A673 (cell line): ENCODE measurements at regions not wholly inside any gene's neighbourhood (a gene's known extent, or its start where the extent isn't known, plus 50 kb on each side); places are given as distances from the start of the nearest gene placed in this dataset.

Experiments used
- CTCF ChIP-seq: fragments of 300-800, 200-600 bp; sonication (generic); conservative IDR thresholded peaks from 2 replicates; pipeline ENCODE4 v1.5.1; 2017; ENCODE audit warnings: low read depth, mild to moderate bottlenecking, antibody characterized with exemption, low read length, moderate library complexity, mixed read lengths
- EZH2 ChIP-seq: fragments of 200-600 bp; sonication (generic); IDR thresholded peaks from 2 replicates; pipeline ENCODE4 v1.6.1; 2017; ENCODE audit warnings: borderline replicate concordance, low read depth, mild to moderate bottlenecking, mixed read lengths, antibody characterized with exemption, low read length; ENCODE audit not compliant: poor library complexity, severe bottlenecking

- TF ChIP-seq CTCF (no peak), EZH2 (no peak)
These were observed 355.8 kb downstream of the GPATCH2 start for GRCh38 chr1:217274927-217275654.
